A673 (cell line): ENCODE measurements at regions not wholly inside any gene's neighbourhood (a gene's known extent, or its start where the extent isn't known, plus 50 kb on each side); places are given as distances from the start of the nearest gene placed in this dataset.

Source experiments
- BruUV-seq: library from RNA; stranded (reverse); fragments of 400-500 nt; replicated peaks from 2 replicates; lab custom pipeline; 2021; lab: Mats Ljungman, UMichigan
- CTCF ChIA-PET: fragments of 300-600 bp; sonication (Branson Sonifier 250); formaldehyde crosslinking; loops from one replicate; lab custom pipeline; 2022; ENCODE audit warnings: antibody characterized with exemption; lab: Charles Lee
- POLR2A ChIA-PET: fragments of 300-600 bp; sonication (Branson Sonifier 250); formaldehyde crosslinking; loops from one replicate; lab custom pipeline; 2022; ENCODE audit warnings: antibody characterized with exemption; ENCODE audit not compliant: low non-redundant PET; lab: Charles Lee
- DNase-seq: peaks from one replicate; pipeline ENCODE4 v3.0.0-alpha.2; 2015; ENCODE audit warnings: low spot score
- H3K27ac ChIP-seq: fragments of 200-600 bp; sonication (generic); 2 replicates; pipeline ENCODE4 v1.5.1; 2016; ENCODE audit warnings: mixed run types, low read depth, mild to moderate bottlenecking, mixed read lengths, antibody characterized with exemption, low read length; ENCODE audit not compliant: poor library complexity, severe bottlenecking
- H3K27me3 ChIP-seq: fragments of 200-600 bp; sonication (generic); replicated peaks from 2 replicates; pipeline ENCODE4 v1.6.1; 2017; ENCODE audit warnings: mixed run types, low read depth, mild to moderate bottlenecking, mixed read lengths, antibody characterized with exemption, low read length; ENCODE audit not compliant: insufficient read depth, poor library complexity
- H3K36me3 ChIP-seq: fragments of 200-600 bp; sonication (generic); 2 replicates; pipeline ENCODE4 v1.6.1; 2016; ENCODE audit warnings: mixed run types, mild to moderate bottlenecking, mixed read lengths, antibody characterized with exemption, low read length; ENCODE audit not compliant: insufficient read depth, poor library complexity, severe bottlenecking
- H3K4me1 ChIP-seq: fragments of 200-600 bp; sonication (generic); 2 replicates; pipeline ENCODE4 v1.6.1; 2017; ENCODE audit warnings: mixed run types, mild to moderate bottlenecking, mixed read lengths, antibody characterized with exemption, low read length; ENCODE audit not compliant: insufficient read depth, poor library complexity, severe bottlenecking
- H3K4me3 ChIP-seq: fragments of 200-600 bp; sonication (generic); 2 replicates; pipeline ENCODE4 v1.5.1; 2016; ENCODE audit warnings: low read depth, mixed run types, mild to moderate bottlenecking, mixed read lengths, low read length; ENCODE audit not compliant: poor library complexity, severe bottlenecking
- H3K9me3 ChIP-seq: fragments of 200-600 bp; sonication (generic); 2 replicates; pipeline ENCODE4 v1.6.1; 2016; ENCODE audit warnings: mixed run types, low read depth, mild to moderate bottlenecking, mixed read lengths, antibody characterized with exemption, low read length; ENCODE audit not compliant: poor library complexity, severe bottlenecking
- EZH2 ChIP-seq: fragments of 200-600 bp; sonication (generic); IDR thresholded peaks from 2 replicates; pipeline ENCODE4 v1.6.1; 2017; ENCODE audit warnings: borderline replicate concordance, low read depth, mild to moderate bottlenecking, mixed read lengths, antibody characterized with exemption, low read length; ENCODE audit not compliant: poor library complexity, severe bottlenecking
- intact Hi-C: fragments of 100-400 bp; cut with micrococcal nuclease; formaldehyde crosslinking; loops from one replicate; pipeline ENCODE4 v1.10.0; 2022; ENCODE audit not compliant: unreplicated experiment
- TF ChIP-seq, protein P1 (sequence below): fragments of 300-800, 200-600 bp; sonication (generic); conservative IDR thresholded peaks from 2 replicates; pipeline ENCODE4 v1.5.1; 2017; ENCODE audit warnings: low read depth, mild to moderate bottlenecking, antibody characterized with exemption, low read length, moderate library complexity, mixed read lengths

DNA sequence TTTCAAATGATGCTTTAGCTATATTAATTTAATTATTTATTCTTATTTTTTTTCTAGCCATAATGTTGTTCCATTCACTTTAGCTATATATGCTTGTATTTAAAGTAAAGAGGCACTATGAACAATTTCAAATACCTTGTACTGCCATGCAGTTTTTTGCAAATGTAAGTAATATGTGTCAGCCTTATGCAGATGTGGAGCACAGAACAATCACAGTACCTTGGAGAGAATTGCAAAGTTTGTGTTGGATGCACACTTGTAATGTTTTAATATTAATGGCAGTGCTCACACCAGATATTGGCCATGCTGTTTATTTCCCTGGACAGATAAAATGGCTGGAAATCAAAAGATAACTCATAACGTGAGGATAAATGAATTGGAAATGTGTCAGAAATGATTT, 663.5 kb upstream of the SEMA3D start:
- TF ChIP-seq EZH2 = no peak
- TF ChIP-seq, protein P1, sequence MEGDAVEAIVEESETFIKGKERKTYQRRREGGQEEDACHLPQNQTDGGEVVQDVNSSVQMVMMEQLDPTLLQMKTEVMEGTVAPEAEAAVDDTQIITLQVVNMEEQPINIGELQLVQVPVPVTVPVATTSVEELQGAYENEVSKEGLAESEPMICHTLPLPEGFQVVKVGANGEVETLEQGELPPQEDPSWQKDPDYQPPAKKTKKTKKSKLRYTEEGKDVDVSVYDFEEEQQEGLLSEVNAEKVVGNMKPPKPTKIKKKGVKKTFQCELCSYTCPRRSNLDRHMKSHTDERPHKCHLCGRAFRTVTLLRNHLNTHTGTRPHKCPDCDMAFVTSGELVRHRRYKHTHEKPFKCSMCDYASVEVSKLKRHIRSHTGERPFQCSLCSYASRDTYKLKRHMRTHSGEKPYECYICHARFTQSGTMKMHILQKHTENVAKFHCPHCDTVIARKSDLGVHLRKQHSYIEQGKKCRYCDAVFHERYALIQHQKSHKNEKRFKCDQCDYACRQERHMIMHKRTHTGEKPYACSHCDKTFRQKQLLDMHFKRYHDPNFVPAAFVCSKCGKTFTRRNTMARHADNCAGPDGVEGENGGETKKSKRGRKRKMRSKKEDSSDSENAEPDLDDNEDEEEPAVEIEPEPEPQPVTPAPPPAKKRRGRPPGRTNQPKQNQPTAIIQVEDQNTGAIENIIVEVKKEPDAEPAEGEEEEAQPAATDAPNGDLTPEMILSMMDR = no peak

DNA sequence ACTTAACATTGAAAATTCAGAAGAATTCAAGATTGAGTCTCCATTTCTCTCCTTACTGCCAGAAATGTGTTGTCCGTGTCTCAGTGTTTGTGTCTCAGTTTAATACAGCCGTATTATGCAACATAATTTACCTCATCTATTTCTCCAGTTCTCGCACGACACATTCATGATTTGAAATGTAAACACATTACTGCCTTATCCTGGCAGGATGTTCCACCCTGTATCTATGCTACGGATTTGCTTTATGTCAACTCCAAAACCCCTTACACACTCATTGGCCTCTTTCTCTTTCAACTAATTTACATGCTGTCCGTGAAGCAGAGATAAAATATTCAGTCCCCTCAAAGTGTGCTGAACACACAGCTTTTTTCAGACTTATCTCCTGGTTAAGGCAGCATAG, 653.7 kb upstream of the SEMA3D start:
- Histone ChIP-seq H3K27ac (no peak overlapping the region), H3K36me3 (no peaks in the 10 kb centered on the region), H3K4me1 (no peaks in the 10 kb centered on the region), H3K4me3 (no peak overlapping the region), H3K27me3 (no peaks in the 10 kb centered on the region), H3K9me3 (no peaks in the 10 kb centered on the region)
- intact Hi-C loops = loop anchor here (10.0 kb wide), 1 partner anchor 1916 kb away; no protein-coding TSS in a partner anchor
- TF ChIP-seq, protein P1 = no peak
- no peak for TF ChIP-seq EZH2
- DNase-seq = no peak
- POLR2A ChIA-PET = no interaction called here
- BruUV-seq = no TSS peak
- CTCF ChIA-PET = no interaction called here

More for the DNA sequence above, 663.5 kb upstream of the SEMA3D start:
- no peaks in the 10 kb centered on the region for H3K9me3 ChIP-seq
- no peaks in the 10 kb centered on the region for H3K4me1 ChIP-seq
- no TSS peak for BruUV-seq
- H3K27me3 ChIP-seq = no peaks in the 10 kb centered on the region
- CTCF ChIA-PET = no interaction called here
- no peak for DNase-seq
- no peak overlapping the region for H3K4me3 ChIP-seq
- intact Hi-C loops = loop anchor here (5.0 kb wide), 1 partner anchor 818 kb away; no protein-coding TSS in a partner anchor
- POLR2A ChIA-PET = no interaction called here
- H3K36me3 ChIP-seq = no peaks in the 10 kb centered on the region
- H3K27ac ChIP-seq = no peak overlapping the region

DNA sequence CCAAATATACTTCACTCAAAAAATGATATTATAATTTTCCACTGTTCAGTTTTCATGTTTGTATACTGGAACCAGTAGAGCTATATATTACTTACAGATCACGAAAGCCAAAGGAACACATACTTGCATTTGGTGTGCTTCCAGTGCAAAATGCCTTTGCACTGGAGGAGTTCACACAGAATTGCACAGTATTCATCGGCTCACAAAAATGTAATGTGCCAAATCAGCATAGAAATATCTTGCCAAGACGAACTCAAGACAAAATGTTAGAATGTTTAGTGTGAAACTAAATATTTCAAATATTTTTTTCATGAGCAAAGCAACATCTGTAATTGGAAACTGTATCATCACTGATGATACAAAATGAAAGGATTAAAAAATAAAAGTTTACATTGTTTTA, 646.2 kb upstream of the SEMA3D start:
- H3K27me3 ChIP-seq = no peaks in the 10 kb centered on the region
- TF ChIP-seq, protein P1 = no peak
- TF ChIP-seq EZH2 = no peak
- no peaks in the 10 kb centered on the region for H3K4me1 ChIP-seq
- DNase-seq = no peak
- intact Hi-C loops = loop anchor here (5.0 kb wide), 1 partner anchor 801 kb away; no protein-coding TSS in a partner anchor
- H3K36me3 ChIP-seq = no peaks in the 10 kb centered on the region
- BruUV-seq = no TSS peak
- ChIA-PET CTCF (no interaction called here), POLR2A (no interaction called here)
- H3K9me3 ChIP-seq = no peaks in the 10 kb centered on the region
- H3K4me3 ChIP-seq = no peak overlapping the region
- no peak overlapping the region for H3K27ac ChIP-seq
